GM19395 (cell line): ENCODE measurements at regions not wholly inside any gene's neighbourhood (a gene's known extent, or its start where the extent isn't known, plus 50 kb on each side); places are given as distances from the start of the nearest gene placed in this dataset.
A peak's percentile ranks its signal among the peaks of the same experiment; 100 is the strongest.

Experiments
- ATAC-seq: cut with Tn5 transposase; IDR thresholded peaks from one replicate; pipeline ENCODE4 v1.9.1; 2021; ENCODE audit warnings: mild to moderate bottlenecking, moderate library complexity; ENCODE audit not compliant: unreplicated experiment

DNA sequence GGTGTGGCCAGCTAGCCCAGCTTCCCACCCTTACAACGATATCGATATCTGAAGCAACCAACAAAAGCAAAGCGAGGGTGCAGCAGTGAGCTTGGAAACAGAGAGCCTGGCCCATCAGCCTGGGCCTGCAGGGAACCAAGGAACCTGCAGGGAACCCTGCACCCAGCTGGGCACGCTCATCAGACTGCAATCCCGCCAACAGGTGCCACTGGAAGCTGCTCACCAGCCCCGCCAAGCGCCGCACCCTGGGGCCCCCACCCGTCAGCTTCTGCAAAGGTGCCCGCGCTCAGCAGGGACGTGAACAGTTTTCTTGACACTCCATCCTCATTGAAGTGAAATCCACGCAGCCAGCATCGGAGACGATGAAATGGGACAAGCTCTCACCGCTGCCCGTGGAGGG, 250.7 kb downstream of the RBFOX3 start:
- ATAC-seq = no peak

- no peak for ATAC-seq
These were observed 253.9 kb downstream of the RBFOX3 start for GRCh38 chr17:79356839-79357447.

GRCh38 chr17:79355165-79355564, 255.7 kb downstream of the RBFOX3 start:
- no peak for ATAC-seq

DNA sequence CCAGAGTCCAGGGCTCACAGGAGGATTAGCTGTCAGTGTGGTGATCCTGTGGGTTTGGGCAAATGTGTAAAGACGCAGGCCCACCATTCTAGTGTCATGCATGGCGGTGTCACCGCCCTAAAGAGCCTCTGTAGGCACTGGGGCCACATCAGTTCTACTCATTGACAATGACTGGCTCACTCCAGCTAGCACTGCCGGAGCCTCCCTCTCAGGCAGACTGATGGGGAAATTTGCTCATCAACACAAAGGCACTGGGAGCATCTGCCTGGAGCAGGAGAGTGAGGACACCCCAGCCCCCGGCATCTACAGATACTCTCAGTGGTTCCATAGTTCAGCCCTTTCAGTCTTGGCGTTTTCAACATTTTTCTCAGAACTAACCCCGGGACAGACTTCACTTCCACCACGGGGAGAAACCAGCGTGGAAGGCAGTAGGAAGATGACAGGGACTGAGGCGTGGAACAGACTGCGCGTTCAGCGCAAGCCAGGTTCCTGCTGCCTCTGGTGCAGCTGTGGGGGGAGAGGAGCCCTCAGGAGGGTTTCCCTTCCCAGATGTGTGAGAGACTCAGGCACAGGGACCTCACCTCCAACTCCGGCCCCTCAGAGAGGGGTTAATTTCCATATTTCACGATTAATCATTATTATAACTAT, 256.6 kb downstream of the RBFOX3 start:
- no peak for ATAC-seq

DNA sequence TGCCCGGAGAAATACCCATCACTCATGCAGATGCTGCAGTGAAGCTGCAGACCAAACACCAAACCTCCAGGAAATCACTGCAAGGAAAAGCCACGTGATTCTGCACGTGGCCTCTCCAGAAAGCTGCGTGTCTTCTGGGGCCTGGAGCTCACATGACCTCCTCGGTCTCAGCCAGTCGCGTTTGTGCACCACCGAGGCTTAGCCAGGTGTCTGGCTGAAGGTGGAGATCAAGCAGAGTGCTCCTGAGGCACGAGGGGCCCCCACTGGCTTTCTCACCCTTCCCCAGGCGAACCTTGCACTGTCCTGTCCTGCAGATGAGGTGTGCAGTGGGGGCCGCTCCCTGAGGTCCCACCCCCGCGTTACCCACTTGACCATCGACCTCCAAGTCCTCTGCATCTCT, 257.3 kb downstream of the RBFOX3 start:
- ATAC-seq = no peak

GRCh38 chr17:79353016-79353415, 257.8 kb downstream of the RBFOX3 start:
- no peak for ATAC-seq

GRCh38 chr17:79350533-79350932, 260.3 kb downstream of the RBFOX3 start:
- ATAC-seq = no peak

DNA sequence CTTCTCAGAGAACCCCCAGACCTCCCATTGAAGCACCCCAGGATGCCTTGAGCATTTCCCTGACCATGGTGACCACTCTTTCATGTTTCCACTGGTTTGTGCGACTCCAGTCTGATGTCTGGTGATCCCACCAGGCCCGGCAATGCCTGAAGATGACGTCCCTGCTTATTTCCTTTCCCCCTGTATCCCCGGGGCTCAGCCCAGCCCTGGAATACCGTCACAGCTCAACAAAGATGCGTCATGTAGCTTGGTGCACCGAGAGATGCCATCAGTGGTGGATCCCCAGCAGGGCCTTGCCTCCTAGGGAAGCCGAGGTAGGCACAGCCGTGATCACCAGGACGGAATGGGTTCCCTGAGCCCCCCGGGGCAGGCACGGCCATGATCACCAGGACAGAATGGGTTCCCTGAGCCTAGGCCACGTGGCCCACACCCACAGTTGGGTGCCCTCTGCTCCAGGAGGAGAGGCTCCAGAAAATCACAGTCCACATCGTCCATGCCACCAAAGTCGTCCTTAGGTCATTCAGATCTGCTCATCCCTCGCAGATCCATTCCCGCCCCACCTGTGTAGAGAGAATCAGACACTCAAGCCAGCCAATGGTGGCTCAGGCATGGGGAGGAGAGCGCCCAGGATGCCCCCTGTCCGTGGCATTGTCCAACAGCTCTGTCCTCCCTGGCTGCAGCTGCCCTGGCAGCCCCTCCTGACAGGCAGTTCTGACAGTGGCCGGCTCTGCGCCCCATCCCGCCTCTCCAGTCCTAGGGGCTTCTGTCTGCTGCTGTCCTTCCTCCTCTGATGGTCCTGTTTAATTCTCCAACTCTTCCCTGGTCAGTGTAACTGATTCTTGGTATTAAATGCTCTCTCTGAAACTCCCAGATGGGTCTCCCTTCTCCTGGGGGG, 261.1 kb downstream of the RBFOX3 start:
- ATAC-seq = no peak

DNA sequence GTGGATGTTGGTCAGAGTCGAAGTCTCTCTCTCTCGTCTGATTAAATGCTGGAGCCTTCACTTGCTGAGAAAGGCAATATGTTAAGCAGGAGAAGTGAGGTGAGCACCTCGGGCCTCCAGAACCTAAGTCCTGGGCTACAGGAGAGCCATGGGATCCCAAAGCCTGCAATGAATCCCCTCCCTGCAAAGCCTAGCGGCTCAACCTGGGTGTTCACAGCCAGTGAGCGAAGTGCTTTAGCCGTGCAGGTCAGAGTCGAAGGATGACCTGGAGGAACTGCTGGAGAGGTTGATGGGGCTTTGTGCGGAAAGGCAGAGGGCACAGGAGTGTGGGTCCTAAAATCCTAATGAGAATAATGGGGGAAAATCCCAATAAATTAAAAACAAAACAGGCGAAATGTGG, 267.8 kb downstream of the ENGASE start:
- ATAC-seq = no peak

GRCh38 chr17:79341816-79342215, 267.2 kb downstream of the ENGASE start:
- ATAC-seq = no peak

- peak; percentile 23 for ATAC-seq
These were observed 266.7 kb downstream of the ENGASE start for GRCh38 chr17:79341222-79341780.

GRCh38 chr17:79340333-79341221, 266.0 kb downstream of the ENGASE start:
- ATAC-seq = peak; percentile 73

DNA sequence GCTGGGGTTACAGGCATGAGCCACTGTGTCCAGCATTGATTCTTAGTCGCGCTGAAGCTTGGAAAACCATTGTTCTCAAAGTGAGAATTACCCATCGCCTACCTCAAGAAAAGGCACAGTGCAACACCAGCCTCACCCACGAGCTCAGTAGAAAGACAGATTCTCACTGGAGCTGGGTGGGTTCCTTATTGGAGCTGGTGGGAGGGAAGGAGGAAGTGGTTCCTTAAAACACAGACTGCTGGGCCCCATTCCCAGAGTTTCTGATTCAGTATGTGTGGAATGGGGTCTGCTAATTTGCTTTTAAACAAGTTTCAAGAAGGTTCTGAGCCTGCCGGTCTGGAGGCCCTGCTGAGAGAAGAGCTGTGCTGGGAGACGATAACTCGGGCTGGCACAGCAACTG, 264.7 kb downstream of the ENGASE start:
- ATAC-seq = no peak

DNA sequence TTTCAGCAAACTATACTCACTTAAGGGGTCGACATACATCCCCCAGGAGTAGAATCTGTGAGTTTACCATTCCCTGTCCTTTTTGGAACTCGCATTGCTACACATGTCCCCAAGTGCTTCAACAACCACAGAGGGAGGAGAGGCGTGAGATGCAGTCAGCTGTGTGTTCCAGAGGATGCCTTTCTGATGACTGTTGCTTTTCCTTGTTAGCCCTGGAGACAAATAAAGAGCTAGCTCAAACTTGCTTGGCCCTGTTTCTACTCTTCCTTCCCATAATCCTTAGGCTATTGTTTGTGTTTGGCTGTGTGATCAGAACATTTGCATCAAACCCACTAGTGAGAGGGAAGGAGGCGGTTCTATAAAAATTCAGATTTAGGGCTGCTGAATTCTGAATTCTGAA, 264.0 kb downstream of the ENGASE start:
- ATAC-seq = no peak

DNA sequence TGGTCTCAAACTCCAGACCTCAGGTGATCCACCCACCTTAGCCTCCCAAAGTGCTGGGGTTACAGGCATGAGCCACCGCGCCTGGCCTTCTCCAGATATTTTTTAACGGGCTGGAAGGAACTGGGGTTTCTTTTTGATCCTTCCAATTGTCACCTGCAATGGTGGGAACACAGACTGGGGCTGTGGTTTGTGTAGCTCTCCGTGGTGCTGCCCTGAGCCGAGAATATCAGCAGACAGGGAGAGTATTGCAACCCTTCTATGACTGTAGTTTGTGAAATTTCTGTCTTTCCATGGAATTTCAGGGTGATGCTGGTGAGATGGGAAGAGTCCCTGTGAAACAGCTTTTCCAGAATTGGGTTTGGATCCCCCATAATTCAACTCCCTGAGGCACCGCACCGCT, 263.5 kb downstream of the ENGASE start:
- ATAC-seq = no peak

GRCh38 chr17:79337053-79337452, 262.4 kb downstream of the ENGASE start:
- no peak for ATAC-seq

DNA sequence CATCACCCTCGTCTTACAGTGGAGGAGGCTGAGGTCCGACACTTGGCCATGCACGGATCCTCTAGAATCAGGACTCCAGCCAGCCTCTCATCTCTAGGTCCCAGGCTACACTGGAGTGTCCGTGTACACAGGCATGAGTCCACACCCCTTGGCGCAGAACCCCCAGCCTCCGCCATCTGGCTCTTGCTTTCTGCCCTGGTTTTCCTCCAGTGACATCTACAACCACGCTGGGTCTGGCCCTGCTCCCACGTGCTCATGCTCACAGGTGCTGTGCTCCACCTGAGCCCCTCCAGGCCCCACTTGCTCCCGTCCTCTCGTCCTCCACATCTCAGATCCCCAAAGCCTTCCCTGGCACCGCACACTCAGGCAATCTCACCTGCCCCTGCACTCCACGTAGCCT, 260.8 kb downstream of the ENGASE start:
- no peak for ATAC-seq

DNA sequence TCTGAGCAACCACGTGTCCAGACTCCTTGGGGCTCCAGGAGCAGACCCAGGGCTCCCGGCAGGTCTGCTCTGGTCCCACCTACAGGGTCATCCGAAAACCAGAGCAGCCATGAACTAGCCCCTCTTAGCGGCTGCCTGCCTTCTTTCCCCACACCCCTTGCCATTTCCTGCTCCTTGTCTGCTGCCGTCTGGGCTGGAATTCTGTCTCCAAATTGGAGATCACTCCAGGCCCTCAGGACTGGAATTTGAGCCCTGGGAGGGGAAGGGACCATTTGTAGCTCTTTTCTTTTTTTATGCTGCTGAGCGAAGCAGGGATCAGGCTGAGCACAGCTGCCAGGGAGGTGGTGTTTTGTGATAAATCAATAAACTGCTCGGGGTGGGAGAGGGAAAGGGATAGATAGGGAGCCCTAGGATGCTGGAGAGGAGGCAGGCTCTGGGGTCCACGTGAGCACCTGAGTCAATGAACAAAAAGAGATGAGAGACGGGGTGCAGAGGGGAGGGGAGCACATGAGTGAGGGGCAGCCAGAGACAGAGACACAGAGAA, 257.5 kb downstream of the ENGASE start:
- ATAC-seq = no peak

DNA sequence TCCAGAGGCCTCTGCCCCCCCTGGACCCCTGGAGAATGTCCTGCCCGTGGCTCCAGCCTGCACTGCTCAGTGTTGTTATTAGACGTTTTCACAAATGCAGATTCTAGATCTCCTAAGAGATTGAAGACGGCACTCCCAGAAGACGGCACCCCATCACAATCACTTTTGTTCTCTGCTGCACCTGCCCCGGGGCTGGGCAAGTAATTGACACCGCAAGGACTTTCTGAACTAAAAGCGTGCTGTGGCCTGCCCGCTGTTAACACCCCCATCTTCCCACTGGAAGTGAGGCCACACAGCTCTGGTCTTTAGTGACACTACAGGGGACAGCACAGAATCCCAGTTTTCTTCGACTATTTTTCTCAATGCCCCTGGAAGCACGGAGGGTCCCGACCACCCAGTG, 256.9 kb downstream of the ENGASE start:
- no peak for ATAC-seq

GRCh38 chr17:79330696-79331095, 256.1 kb downstream of the ENGASE start:
- ATAC-seq = no peak
